ES-I3 (cell line): ENCODE measurements at regions not wholly inside any gene's neighbourhood (a gene's known extent, or its start where the extent isn't known, plus 50 kb on each side); places are given as distances from the start of the nearest gene placed in this dataset.

Source experiments
- H3K36me3 ChIP-seq: 2 replicates; pipeline ENCODE4 v1.6.1; 2013; ENCODE audit warnings: mild to moderate bottlenecking, low read length, control low read depth, moderate library complexity; ENCODE audit not compliant: insufficient read depth
- H3K4me1 ChIP-seq: 2 replicates; pipeline ENCODE4 v1.6.1; 2013; ENCODE audit warnings: mild to moderate bottlenecking, control low read depth, low read length; ENCODE audit not compliant: insufficient read depth
- H3K9ac ChIP-seq: 2 replicates; pipeline ENCODE4 v1.6.1; 2013; ENCODE audit warnings: low read depth, mild to moderate bottlenecking, low read length, moderate library complexity
- H3K9me3 ChIP-seq: 2 replicates; pipeline ENCODE4 v1.6.1; 2013; ENCODE audit warnings: mild to moderate bottlenecking, low read length, moderate library complexity; ENCODE audit not compliant: control insufficient read depth, insufficient read depth

GRCh38 chr2:21262426-21262940, 138.7 kb downstream of the TDRD15 start:
- peaks cover 4% of the 10 kb centered on the region; the same call in 1 of the 2 replicates for H3K4me1 ChIP-seq
- no peaks in the 10 kb centered on the region for H3K9me3 ChIP-seq
- H3K36me3 ChIP-seq = no peaks in the 10 kb centered on the region
- no peak overlapping the region for H3K9ac ChIP-seq

GRCh38 chr2:21263622-21264021, 139.9 kb downstream of the TDRD15 start:
- H3K9me3 ChIP-seq = no peaks in the 10 kb centered on the region
- no peak overlapping the region for H3K9ac ChIP-seq
- no peaks in the 10 kb centered on the region for H3K36me3 ChIP-seq
- H3K4me1 ChIP-seq = no peaks in the 10 kb centered on the region

GRCh38 chr2:21265752-21266151, 142.0 kb downstream of the TDRD15 start:
- no peaks in the 10 kb centered on the region for H3K4me1 ChIP-seq
- H3K9me3 ChIP-seq = no peaks in the 10 kb centered on the region
- no peak overlapping the region for H3K9ac ChIP-seq
- no peaks in the 10 kb centered on the region for H3K36me3 ChIP-seq

- no peaks in the 10 kb centered on the region for H3K4me1 ChIP-seq
- no peaks in the 10 kb centered on the region for H3K36me3 ChIP-seq
- no peak overlapping the region for H3K9ac ChIP-seq
- H3K9me3 ChIP-seq = no peaks in the 10 kb centered on the region
Measured at GRCh38 chr2:21267232-21267835, 143.6 kb downstream of the TDRD15 start.

GRCh38 chr2:21268197-21268877, 144.6 kb downstream of the TDRD15 start:
- Histone ChIP-seq H3K9ac (no peak overlapping the region), H3K9me3 (no peaks in the 10 kb centered on the region), H3K36me3 (no peaks in the 10 kb centered on the region), H3K4me1 (no peaks in the 10 kb centered on the region)

GRCh38 chr2:21268878-21269224, 145.1 kb downstream of the TDRD15 start:
- H3K4me1 ChIP-seq = no peaks in the 10 kb centered on the region
- H3K36me3 ChIP-seq = no peaks in the 10 kb centered on the region
- H3K9ac ChIP-seq = no peak overlapping the region
- no peaks in the 10 kb centered on the region for H3K9me3 ChIP-seq

- no peaks in the 10 kb centered on the region for H3K9me3 ChIP-seq
- no peaks in the 10 kb centered on the region for H3K36me3 ChIP-seq
- H3K9ac ChIP-seq = no peak overlapping the region
- no peaks in the 10 kb centered on the region for H3K4me1 ChIP-seq
Measured at GRCh38 chr2:21269382-21269781, 145.6 kb downstream of the TDRD15 start.

- Histone ChIP-seq H3K9ac (no peak overlapping the region), H3K9me3 (no peaks in the 10 kb centered on the region), H3K36me3 (no peaks in the 10 kb centered on the region), H3K4me1 (no peaks in the 10 kb centered on the region)
Measured at GRCh38 chr2:21270083-21270491, 146.3 kb downstream of the TDRD15 start.

- Histone ChIP-seq H3K9ac (no peak overlapping the region), H3K9me3 (no peaks in the 10 kb centered on the region), H3K4me1 (no peaks in the 10 kb centered on the region), H3K36me3 (no peaks in the 10 kb centered on the region)
Measured at GRCh38 chr2:21270708-21271122, 146.9 kb downstream of the TDRD15 start.

GRCh38 chr2:21276163-21276562, 152.4 kb downstream of the TDRD15 start:
- Histone ChIP-seq H3K36me3 (no peaks in the 10 kb centered on the region), H3K9me3 (no peaks in the 10 kb centered on the region), H3K9ac (no peak overlapping the region), H3K4me1 (no peaks in the 10 kb centered on the region)

- Histone ChIP-seq H3K36me3 (no peaks in the 10 kb centered on the region), H3K9ac (no peak overlapping the region), H3K4me1 (no peaks in the 10 kb centered on the region), H3K9me3 (no peaks in the 10 kb centered on the region)
Measured at GRCh38 chr2:21277068-21278056, 153.6 kb downstream of the TDRD15 start.

- Histone ChIP-seq H3K9me3 (no peaks in the 10 kb centered on the region), H3K9ac (no peak overlapping the region), H3K36me3 (no peaks in the 10 kb centered on the region), H3K4me1 (no peaks in the 10 kb centered on the region)
Measured at GRCh38 chr2:21279525-21279924, 155.8 kb downstream of the TDRD15 start.

GRCh38 chr2:21280793-21281192, 157.0 kb downstream of the TDRD15 start:
- Histone ChIP-seq H3K9ac (no peak overlapping the region), H3K9me3 (no peaks in the 10 kb centered on the region), H3K4me1 (no peaks in the 10 kb centered on the region), H3K36me3 (no peaks in the 10 kb centered on the region)

GRCh38 chr2:21281384-21281783, 157.6 kb downstream of the TDRD15 start:
- H3K9ac ChIP-seq = no peak overlapping the region
- H3K4me1 ChIP-seq = no peaks in the 10 kb centered on the region
- no peaks in the 10 kb centered on the region for H3K36me3 ChIP-seq

More at GRCh38 chr2:21281384-21281783, 157.6 kb downstream of the TDRD15 start:
- H3K9me3 ChIP-seq = no peaks in the 10 kb centered on the region
